Left cardiac atrium (tissue), 4 donors: ENCODE measurements at regions not wholly inside any gene's neighbourhood (a gene's known extent, or its start where the extent isn't known, plus 50 kb on each side); places are given as distances from the start of the nearest gene placed in this dataset.
"Not testable (repeated sequence)": the region's sequence is repeated elsewhere in the genome, so short reads cannot be mapped to it uniquely, and the experiment has no call there.

Experiments used
- ATAC-seq, 2 donors: fragments of 200-7000 bp; cut with Tn5 transposase; one replicate each; pipeline ENCODE4 v1.9.1; 2020; ENCODE audit warnings: mild to moderate bottlenecking in 2 of 2, moderate library complexity in 2 of 2
- DNase-seq: peaks from one replicate; pipeline ENCODE4 v3.0.0-alpha.2; 2020
- intact Hi-C, 2 donors: fragments of 100-400 bp; cut with DNase I; formaldehyde crosslinking; loops; one replicate each; pipeline versions ENCODE4 v1.14.1 to v1.15.1; 2022 to 2023
- donor health status: DM: no; HTN: yes; CAD: no.
- donor health status: DM: no; HTN: yes; CAD: no; lungs with severe emphysema.
- donor health status: DM: yes; HTN: yes; CAD: no.
- donor health status: Dilated cardiomyopathy.

DNA sequence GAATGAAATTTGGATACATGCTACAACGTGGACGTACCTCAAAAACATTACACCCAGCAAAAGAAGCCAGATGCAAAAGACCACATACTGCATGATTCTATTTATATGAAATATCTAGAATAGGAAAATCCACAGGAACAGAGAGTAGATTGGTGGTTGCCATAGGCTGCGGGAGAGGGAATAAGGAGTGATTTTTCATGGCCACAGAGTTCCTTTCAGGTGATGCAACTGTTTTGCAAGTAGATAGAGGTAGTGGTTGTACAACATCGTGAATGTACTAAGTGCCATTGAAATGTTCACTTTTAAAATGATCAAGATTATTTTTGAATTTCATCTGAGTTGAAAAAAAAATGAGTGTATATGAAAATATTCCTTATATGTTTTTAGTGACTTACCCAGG lies 115.3 kb upstream of the RUNX1 start:
- ATAC-seq: no peak

DNA sequence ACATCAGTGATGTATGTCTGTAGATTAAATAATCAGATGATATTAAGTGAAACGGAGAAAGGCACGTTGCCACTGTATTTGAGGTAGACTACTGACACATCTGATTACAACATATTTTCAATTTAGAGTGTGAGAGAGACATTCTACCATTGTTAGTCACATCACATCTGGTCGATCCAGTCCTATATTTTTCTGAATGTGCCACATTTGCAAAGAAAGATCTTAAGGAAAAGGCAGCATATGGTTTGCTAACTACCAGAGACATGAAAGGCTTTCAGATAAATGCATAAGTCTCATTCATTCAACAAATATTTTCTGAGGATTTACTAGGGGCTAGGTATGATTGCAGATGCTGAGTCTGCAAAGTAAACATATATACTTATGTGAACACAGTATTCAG lies 114.3 kb upstream of the RUNX1 start:
- DNase-seq: no peak
- intact Hi-C loops: no loop called here
- no peak for ATAC-seq

More for the DNA sequence above, 115.3 kb upstream of the RUNX1 start:
- no peak for DNase-seq
- intact Hi-C loops: no loop called here

DNA sequence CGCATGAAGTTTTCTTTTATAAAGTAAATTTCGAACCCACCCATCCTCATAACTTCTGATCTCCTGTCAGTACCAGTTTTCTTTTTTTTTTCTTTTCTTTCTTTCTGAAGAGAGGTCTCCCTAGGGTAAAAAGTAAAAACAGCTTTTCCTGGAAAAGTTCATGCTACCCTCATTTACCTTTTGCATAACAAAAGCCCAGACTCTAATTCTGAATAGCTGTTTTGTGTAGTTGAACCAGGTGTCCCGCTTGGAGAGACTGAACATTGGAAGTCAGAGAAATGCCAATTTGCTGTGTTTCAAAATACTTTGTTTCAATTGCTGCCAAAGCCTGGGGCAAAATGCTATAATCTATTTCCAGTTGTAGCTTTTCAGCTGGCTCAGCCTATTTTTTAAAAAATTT lies 113.7 kb upstream of the RUNX1 start:
- DNase-seq (no peak), ATAC-seq (no peak)
- intact Hi-C loops: no loop called here

- intact Hi-C loops: no loop called here
- no peak for DNase-seq
- no peak for ATAC-seq
These were observed 110.8 kb upstream of the RUNX1 start for GRCh38 chr21:35159881-35160280.

GRCh38 chr21:35157374-35157773 lies 108.3 kb upstream of the RUNX1 start:
- intact Hi-C loops, ATAC-seq, DNase-seq: not testable (repeated sequence)

DNA sequence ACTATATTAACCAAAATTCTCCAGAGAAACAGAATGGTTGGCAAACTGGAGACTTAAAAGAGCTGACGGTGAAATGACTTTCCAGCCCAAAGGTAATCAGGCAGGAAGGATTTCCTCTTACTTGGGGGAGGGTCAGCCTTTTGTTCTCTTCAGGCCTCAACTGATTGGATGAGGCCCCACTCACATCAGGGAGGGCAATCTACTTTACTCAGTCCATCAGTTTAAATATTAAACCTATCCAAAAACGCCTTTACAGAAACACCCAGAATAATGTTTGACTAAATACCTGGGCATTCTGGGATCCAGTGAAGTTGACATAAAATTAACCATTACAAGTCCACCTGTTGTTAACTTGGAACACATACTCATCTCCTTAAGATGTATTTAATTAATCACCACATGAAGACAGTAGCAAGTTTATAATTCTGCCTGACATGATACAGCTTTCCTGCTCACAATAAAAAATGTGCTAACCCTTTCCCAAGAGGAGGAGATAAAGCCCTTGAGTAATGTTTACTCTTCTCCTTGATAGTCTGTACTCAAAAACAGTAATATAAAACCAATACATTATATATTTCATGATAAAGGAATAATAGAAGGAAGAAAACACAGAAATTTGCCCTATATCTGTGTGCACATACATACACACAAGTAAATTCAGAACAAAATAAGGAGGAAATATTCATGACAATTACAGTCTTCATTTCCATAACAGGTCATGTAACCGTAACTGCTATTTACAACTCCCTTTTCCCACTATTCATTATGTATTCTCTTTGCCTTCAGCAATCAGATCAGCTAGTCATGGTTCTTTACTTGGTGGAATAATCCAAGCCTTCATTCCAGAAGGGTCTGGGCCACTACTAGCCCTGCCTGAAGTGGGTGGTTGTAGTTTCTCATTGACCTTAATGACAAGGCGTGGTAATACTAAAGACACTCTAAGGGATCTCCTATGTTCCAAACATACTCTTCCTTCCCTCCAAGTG lies 107.5 kb upstream of the RUNX1 start:
- DNase-seq (no peak), ATAC-seq (no peak)
- intact Hi-C loops: no loop called here

GRCh38 chr21:35154788-35155187 lies 105.7 kb upstream of the RUNX1 start:
- DNase-seq (no peak), ATAC-seq (no peak)
- intact Hi-C loops: no loop called here

DNA sequence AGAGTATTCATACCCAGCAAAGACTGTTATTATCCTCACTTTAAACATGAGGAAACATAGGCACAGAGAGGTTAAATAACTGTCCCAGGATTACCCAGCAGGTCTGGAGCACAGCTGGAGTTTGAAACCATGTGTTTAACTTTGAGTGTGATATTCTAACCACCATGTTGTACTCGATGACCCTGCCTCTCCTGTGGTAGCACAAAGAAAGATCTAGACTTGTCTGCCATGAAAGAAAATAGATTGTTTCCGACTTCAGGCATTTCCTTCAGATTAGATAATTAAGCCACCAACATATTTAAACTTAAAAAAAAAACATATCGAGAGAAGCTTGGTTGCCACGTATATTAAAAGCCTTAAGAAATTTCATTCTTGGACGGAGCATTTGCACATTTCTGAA lies 104.6 kb upstream of the RUNX1 start:
- no peak for DNase-seq
- no peak for ATAC-seq
- intact Hi-C loops: no loop called here

GRCh38 chr21:35150562-35151226 lies 101.6 kb upstream of the RUNX1 start:
- ATAC-seq (no peak), DNase-seq (no peak)
- intact Hi-C loops: no loop called here

- intact Hi-C loops: no loop called here
- ATAC-seq (no peak), DNase-seq (no peak)
These were observed 100.6 kb upstream of the RUNX1 start for GRCh38 chr21:35149698-35150097.

GRCh38 chr21:35147439-35147838 lies 98.3 kb upstream of the RUNX1 start:
- intact Hi-C loops: no loop called here
- no peak for DNase-seq
- no peak for ATAC-seq

DNA sequence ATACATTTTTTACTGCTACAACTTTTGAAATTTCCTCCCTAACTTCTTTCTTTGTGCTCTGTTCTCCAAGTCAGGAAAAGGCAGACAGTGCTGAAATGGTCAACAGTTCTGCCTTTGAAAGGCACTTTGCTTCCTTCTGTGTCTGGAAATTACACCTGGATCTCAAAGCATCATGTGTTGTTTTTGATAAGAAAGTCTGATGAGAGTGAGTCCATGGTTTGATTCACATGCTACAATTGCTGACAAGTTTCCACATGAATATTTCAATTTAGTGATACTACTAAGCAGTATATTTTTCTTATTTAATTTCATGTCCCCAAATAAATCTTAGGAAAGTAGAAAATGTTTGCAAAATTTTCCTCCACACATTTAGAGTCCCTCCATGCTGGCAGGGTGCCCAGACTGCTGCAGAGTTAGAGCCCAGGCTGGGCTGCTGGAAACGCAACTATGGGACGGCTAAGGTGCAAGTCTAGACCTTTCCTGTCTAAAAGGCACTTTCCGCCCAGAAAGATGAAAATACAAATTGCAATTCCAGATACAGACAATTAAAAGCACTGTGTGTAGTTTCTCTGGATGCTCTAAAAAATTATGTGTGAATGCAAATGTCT lies 96.6 kb upstream of the RUNX1 start:
- DNase-seq: peak; percentile 24
- ATAC-seq: no peak
- intact Hi-C loops: no loop called here

DNA sequence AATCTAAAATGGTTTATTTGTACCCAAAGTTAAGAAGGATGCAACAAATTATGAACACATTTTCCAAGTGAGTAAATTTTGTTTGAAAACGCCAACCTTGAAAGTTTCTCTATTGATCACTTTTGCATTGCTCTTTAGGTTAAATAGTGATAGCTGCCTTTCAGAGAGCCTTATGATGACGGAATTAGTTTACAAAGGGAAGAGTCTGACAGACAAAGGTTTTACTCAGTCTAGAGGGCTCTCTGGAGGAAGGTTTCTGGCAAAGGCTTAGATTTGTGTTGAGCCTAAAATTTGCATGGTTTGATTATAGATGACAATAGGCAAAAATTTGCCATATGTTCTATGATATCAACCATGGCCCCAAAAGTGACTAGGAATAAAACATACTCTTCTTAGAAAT lies 95.9 kb upstream of the RUNX1 start:
- ATAC-seq (no peak), DNase-seq (no peak)
- intact Hi-C loops: no loop called here

GRCh38 chr21:35142036-35142815 lies 93.1 kb upstream of the RUNX1 start:
- ATAC-seq (no peak), DNase-seq (no peak)
- intact Hi-C loops: no loop called here

GRCh38 chr21:35139382-35139715 lies 90.2 kb upstream of the RUNX1 start:
- intact Hi-C loops: no loop called here
- DNase-seq (no peak), ATAC-seq (no peak)

GRCh38 chr21:35138665-35139381 lies 89.7 kb upstream of the RUNX1 start:
- intact Hi-C loops: no loop called here
- no peak for ATAC-seq
- DNase-seq: no peak

GRCh38 chr21:35136586-35137219 lies 87.6 kb upstream of the RUNX1 start:
- ATAC-seq (peak in 1 of 2 donors; percentile 62), DNase-seq (peak; percentile 21)
- intact Hi-C loops: no loop called here

DNA sequence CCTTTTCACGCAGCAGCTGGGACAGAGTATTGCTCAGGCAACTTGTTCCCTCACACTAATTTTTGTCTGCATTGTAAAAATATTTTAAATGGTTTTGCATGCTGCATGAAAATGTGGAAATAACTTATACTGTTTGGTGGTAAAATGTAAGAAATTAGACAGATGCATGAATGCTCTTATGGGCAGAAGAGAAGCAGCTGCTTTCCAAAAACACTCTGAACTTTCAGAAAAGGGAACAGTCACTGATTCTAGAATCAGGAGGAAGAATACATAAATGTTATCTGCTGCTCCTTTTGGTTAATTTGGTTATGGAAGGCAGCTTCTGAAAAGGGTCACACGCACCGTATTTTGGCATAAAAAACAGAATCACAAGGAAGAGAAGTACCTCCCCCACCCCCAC lies 87.0 kb upstream of the RUNX1 start:
- ATAC-seq: no peak
- intact Hi-C loops: no loop called here
- DNase-seq: no peak

DNA sequence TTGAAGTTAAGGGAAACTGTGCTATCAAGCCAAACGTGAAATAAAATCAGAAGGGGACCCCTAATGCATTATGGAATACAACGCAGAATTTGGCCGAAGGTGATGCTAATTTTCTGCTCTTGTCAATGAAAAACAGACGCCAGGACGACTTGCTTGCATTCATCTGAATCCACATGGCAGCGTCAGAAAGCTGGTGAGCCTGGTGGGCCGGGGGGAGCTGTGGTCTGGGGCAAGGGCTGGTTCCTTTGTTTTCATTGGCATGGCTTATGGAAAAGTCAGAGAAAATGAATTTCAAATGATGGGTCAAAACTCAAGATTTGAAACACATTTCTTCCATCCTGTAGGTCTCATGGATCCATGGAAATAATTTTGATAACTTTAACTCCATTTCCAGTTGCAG lies 86.4 kb upstream of the RUNX1 start:
- intact Hi-C loops: no loop called here
- ATAC-seq (no peak), DNase-seq (no peak)
